NCI-H2227 (cell line): ENCODE measurements at regions not wholly inside any gene's neighbourhood (a gene's known extent, or its start where the extent isn't known, plus 50 kb on each side); places are given as distances from the start of the nearest gene placed in this dataset.
"Not testable (repeated sequence)": the region's sequence is repeated elsewhere in the genome, so short reads cannot be mapped to it uniquely, and the experiment has no call there.

Experiments used
- DNase-seq: peaks from one replicate; lab custom pipeline; 2025; ENCODE audit not compliant: unreplicated experiment; lab: John Stamatoyannopoulos, UW

DNA sequence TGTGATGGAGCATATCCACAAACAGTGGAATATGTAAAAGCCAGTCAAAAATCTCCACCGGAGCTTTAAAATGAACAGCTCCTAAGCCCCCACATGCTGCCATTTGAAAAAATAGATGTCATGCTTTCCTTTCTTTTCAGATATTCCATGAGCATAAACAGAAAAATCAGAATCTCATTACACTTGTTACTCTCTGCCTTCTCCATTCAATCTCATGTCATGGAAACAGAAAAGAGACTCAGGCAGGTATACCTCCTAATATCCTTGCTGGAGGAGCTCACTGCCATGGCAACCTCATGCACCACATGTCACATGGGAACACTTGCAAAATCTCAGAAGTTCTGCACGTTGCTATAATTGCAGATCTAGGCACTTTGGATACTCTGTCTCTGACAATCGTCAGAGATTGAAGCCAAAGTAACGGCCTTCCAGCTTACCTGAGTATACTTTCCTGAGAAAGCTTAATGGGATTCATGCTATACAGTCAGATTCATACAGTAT lies 317.0 kb upstream of the ADAMTS9 start:
- no peak for DNase-seq

GRCh38 chr3:65004306-65004705 lies 316.5 kb upstream of the ADAMTS9 start:
- DNase-seq, result no peak

- not testable (repeated sequence) for DNase-seq
Observed at GRCh38 chr3:65001119-65001518, 313.3 kb upstream of the ADAMTS9 start.

GRCh38 chr3:64998317-64998716 lies 310.5 kb upstream of the ADAMTS9 start:
- DNase-seq, result no peak

DNA sequence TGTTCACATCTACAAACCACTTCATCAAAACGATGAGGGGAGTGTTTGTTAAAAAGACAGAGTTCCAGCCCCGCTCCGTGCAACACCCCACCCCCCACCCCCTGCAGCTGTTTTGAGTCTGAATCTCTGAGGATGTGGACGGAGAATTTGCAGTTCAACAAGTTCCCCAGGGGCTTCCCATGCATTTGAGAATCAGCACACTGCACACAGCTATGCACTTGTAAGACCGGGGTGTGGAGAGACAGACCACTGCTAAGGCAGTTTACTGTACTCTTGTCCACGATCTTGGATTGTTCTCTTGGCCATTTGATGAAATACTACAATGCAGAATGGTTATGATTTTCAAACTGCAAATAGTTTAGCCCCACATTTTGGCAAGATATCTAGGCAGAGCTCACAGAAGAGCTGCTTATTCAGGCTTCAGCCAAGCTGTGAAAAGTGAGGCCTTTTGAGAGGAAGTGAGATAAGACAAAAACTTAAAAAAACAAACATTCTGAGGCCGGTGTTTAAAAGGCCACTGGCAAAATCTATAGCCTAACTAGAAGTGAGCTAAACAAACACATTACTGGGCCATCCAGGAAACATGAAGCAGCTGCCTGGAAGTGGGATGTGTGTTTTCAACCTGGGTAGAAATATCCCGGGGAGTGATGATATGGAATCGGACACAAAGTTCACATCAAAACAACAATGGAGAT lies 308.2 kb upstream of the ADAMTS9 start:
- DNase-seq, result no peak

DNA sequence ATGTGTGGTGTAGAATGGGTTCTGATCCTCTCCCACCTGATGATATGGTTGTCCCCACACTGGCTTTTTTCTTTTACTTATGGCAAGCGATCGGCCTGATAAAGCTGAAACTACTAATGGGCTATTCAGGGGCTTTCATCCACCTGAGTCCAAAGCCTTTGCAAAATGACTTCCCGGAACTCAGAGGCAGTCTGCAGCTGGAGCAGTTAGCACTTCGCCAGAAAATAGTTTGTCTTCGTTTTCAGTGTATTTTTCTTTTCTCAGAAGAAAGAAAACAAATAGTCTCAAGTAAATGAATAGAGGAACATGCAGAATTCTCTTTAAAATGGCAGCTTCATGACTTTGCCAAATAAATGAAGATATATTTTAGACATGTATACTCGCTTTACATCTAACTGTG lies 306.0 kb upstream of the ADAMTS9 start:
- no peak for DNase-seq

DNA sequence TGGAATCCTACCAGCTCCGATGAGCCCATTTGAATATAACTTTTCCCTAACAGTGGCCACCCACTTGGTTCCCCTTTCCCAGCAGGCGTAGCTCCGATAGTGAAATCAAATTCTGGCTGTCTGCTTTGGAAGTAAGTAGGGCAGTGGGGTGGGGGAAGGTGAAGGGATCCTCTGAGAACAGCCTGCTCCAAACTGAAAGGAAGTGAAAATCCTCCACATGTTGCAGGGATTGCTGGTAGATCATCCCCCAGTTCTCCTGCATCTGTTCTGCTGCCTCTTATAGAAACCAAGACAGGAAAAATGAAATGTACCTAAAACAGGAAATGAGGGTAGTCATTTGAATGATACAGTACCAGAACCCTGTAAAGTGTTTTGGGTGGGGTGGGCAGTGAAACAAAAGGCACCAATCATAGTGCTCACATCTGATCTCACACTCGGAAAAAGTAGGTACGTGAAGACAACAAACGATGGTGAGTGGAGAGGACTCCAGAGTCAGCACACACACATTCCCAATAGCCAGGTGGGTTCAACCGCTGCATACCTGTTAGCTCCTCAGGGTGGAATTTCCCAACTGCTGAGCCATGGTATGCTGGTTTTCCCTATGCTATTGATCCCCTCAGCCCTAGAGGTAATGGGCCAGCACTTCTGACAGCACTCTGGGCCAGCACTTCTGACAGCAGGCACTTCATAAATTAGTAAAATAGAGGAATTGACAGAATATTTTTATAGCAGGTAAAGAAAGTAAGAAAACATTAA lies 304.9 kb upstream of the ADAMTS9 start:
- no peak for DNase-seq

GRCh38 chr3:64988188-64988587 lies 300.4 kb upstream of the ADAMTS9 start:
- DNase-seq, result no peak

- DNase-seq, result no peak
Observed at GRCh38 chr3:64987726-64988125, 299.9 kb upstream of the ADAMTS9 start.

- no peak for DNase-seq
Observed at GRCh38 chr3:64985072-64985471, 297.3 kb upstream of the ADAMTS9 start.

DNA sequence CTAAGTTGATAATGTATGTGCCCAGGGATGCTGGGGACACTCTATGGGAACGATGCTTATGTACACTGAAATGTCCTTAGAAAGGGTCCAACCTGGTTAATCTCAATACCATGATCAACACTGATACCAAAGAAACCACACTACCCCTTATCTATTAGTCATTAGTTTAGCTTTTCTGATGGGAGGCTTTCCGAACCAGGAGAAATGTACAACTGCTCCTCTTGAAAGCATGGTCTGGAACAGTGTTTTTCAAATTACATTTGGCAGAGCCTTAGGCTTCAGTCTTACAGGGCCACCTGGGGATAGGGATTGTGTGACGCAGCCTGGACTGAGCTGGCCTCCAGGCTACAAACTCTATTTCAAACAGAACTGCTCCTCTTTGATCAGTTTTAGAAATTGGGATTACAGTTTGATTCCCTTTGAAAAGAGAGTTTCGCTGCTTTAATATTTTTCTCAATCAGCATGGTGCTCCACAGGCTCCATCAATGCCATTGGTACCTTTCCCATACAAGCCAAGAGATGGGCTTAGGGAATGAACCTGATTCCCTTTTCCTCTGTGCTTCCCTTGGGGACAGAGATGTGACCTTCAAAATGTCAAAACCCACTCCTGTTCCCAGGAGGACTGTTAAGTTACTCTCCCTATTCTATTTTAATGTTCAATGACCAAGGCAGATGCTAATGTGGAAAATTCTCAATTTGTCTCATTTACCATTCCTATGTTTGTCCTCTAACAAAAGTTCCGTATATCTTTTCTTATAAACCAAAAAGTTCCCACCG lies 296.0 kb upstream of the ADAMTS9 start:
- DNase-seq, result no peak

DNA sequence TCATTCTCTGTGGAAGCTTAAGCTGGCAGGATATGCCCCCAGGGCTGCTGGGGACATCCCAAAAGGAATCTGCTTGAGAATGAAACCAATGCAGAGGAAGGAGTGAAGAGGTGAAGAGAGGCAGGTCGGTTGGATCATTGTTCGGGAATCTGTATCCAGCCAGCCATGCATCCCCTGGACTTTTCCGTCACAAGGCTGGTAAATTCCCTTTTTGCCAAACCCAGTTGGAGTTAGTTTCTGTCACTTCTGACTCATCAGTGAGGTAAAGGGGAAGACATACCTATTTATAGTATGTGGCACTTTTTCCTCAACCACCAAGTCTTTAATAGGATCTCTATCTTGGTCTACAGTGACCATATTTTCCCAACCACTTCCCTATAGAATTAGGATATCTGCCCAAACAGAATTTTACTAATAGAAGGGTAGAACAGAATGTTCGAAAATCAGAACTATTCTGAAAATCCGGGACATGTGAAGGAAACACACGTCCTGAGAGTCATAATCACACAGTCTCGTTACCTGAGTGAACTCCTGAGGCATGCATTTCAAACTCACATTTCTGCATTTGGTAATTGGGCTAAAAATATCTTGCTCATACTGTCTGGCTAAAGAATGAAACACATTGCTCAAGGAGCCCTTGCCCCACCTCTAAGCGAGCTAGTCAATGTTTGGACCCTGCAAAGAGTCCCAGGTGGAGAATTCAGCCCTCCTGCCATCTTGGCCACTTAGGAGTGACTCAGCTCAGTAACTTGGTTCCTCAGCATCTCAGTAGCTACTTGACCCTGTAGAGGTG lies 289.7 kb upstream of the ADAMTS9 start:
- DNase-seq, result no peak

DNA sequence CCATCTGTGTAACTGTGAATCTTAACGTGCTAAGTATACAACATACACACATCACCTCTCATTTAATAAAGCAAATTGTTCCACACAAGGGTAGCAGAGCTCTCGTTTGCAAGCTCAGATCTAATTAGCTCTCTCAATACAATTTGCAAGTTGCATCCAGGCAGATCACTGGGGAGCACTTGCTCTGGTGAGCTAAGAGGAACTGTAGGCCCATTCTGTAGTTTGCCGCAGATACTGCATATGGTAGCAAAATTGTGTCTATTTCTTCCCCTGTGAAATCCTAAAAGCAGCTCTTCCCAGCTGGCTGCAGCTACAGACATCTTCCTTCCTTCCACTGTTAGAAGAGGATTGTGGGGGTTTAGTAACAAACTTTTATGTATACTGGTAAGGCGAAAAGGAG lies 288.7 kb upstream of the ADAMTS9 start:
- DNase-seq, result no peak

DNA sequence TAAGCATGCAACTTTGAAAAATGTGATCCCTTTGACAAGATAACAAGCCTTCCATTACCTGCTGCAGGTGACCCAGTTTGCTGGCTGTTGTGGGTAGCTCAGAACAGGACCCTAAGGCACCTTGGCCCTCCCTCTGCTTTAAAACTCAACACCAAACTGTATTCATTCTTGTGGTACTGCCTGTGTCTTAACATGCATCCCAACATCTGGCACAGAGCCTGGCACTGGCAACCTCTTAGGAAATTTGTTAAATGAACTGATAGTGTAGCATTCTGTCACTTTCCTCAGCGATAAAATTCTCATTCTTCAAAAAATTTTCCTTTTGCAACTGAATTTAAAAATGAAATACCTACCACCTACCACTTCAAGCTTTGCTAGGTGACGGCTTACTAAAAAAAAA lies 287.3 kb upstream of the ADAMTS9 start:
- no peak for DNase-seq

DNA sequence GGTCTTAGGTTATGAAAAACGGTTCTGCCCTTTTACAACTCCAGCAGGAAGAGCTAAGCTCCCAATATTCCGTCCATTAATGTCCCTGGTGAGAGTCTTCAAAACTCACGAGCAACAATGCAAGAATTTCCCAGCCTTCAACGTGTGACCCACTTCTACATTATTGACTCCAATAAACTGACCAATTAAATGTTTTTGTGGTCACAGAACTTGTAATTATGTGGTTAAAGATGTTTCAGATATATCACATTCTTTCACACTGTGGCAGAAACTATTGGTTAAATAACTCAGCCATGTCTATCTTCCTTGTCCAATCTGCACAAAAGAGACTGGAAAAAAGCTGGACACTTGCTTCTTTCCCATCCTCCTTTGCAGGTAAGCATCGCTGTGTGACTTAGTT lies 286.6 kb upstream of the ADAMTS9 start:
- DNase-seq, result no peak

- DNase-seq, result no peak
Observed at GRCh38 chr3:64972793-64973192, 285.0 kb upstream of the ADAMTS9 start.

- DNase-seq, result no peak
Observed at GRCh38 chr3:64971602-64972001, 283.8 kb upstream of the ADAMTS9 start.

DNA sequence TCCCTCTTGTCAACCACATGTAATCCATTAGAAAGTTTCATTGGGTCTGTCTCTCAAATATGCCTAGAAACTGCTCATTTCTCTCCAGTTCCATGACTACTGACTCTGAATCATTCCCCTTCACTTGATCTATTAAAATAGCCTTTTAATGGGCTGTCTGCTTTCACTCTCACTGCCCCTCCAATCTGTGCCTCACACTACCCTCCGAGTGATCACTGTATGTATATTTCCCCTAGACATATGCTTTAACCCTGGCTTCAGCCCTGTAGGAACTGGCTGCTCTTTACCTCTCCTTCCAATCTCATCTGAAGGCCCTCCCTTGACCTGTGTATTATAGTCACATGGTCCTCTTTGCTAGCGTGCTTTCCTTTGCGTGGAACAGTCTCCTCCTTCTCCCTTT lies 282.8 kb upstream of the ADAMTS9 start:
- no peak for DNase-seq

DNA sequence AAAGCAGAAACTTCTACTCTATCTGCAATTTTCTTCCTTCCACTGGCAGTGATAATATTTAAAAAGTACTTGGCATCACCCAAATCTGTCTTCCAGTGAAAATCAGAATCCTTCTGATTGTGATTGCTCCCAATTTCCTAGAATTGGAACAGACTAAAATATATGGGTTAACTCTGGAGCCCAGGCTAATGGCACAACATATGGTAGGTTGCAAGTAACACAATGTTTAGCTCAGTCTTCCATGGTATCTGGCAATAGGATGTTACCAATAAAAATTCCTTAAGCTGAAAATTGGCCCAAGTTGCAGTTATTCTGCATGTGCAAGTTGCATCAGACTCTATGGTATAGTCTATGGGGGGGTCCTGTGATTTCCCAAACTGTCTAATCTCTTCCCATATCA lies 273.5 kb upstream of the ADAMTS9 start:
- no peak for DNase-seq

DNA sequence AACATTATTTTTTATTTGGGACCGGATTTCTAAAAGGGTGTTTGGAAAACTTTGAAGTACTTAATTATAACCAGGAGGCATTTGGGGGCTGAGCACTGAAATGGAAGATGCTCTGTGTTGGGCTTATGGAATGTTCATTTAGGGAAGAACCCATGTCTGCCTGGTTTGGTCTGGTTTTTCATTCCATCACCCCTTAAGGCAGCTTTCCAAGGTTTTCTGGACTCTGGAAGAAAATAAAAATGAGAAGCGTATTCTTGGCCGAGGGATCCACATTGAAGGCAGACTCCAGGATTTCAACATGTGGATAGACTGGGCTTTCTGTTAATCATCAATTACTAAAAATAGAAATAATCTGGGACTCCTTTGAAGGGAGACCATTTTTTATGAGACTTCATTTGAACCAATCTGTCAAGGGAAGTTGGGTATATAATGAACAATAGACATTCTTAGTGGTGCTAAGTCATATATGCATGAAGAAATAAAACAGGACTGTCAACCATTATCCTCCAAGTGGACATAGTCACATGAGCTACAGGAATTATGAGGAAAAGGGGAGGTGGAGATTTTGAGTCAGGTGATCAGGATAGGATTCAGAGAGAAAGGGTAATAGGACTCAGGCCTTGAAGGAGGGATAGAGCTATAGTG lies 270.5 kb upstream of the ADAMTS9 start:
- DNase-seq, result no peak
